Upper lobe of left lung (tissue), 4 donors: ENCODE measurements at regions not wholly inside any gene's neighbourhood (a gene's known extent, or its start where the extent isn't known, plus 50 kb on each side); places are given as distances from the start of the nearest gene placed in this dataset.

ENCODE experiments used
- POLR2AphosphoS5 ChIP-seq, 2 donors: sonication (generic); formaldehyde crosslinking; IDR thresholded peaks; one replicate each; pipeline ENCODE4 v1.5.1; 2017; ENCODE audit warnings: antibody characterized with exemption in 2 of 2
- TF ChIP-seq, protein P1 (sequence below), 6 experiments: fragments of 450-650 bp in 4 of 6; fragments of 200-600 bp in 2 of 6; sonication (generic) in 2 of 6; IDR thresholded peaks; one replicate each; pipeline ENCODE4 v1.5.1; 2016 to 2019; ENCODE audit warnings: antibody characterized with exemption in 6 of 6

GRCh38 chr18:72985686-72986085, 117.9 kb upstream of the NETO1 start:
- TF ChIP-seq, protein P1, sequence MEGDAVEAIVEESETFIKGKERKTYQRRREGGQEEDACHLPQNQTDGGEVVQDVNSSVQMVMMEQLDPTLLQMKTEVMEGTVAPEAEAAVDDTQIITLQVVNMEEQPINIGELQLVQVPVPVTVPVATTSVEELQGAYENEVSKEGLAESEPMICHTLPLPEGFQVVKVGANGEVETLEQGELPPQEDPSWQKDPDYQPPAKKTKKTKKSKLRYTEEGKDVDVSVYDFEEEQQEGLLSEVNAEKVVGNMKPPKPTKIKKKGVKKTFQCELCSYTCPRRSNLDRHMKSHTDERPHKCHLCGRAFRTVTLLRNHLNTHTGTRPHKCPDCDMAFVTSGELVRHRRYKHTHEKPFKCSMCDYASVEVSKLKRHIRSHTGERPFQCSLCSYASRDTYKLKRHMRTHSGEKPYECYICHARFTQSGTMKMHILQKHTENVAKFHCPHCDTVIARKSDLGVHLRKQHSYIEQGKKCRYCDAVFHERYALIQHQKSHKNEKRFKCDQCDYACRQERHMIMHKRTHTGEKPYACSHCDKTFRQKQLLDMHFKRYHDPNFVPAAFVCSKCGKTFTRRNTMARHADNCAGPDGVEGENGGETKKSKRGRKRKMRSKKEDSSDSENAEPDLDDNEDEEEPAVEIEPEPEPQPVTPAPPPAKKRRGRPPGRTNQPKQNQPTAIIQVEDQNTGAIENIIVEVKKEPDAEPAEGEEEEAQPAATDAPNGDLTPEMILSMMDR (IDR thresholded peaks at IDR 0.05) = no peak
- TF ChIP-seq POLR2AphosphoS5 (IDR thresholded peaks at IDR 0.05) = no peak
